Endothelial cell of umbilical vein (primary cell): ENCODE measurements at regions not wholly inside any gene's neighbourhood (a gene's known extent, or its start where the extent isn't known, plus 50 kb on each side); places are given as distances from the start of the nearest gene placed in this dataset.

Source experiments
- BruUV-seq: library from RNA; stranded (reverse); fragments of 400-500 nt; replicated peaks from 2 replicates; lab custom pipeline; 2021; lab: Mats Ljungman, UMichigan
- CTCF ChIA-PET: fragments of 300-600, 350-600 bp; sonication (Branson Sonifier 250); formaldehyde crosslinking; loops from one replicate; lab custom pipeline; 2021; ENCODE audit warnings: antibody characterized with exemption, inconsistent platforms; lab: Charles Lee
- POLR2A ChIA-PET: fragments of 300-600, 350-600 bp; sonication (Branson Sonifier 250); formaldehyde crosslinking; loops from one replicate; lab custom pipeline; 2021; ENCODE audit warnings: antibody characterized with exemption, inconsistent platforms; lab: Charles Lee
- DNase-seq: peaks from one replicate; pipeline ENCODE4 v3.0.0-alpha.2; 2011; ENCODE audit warnings: low read depth, low spot score
- FAIRE-seq: peaks from 2 replicates; lab custom pipeline; 2011; peaks lifted over from hg19 to GRCh38; lab: Jason Lieb, UNC
- H2AFZ ChIP-seq: 2 replicates; pipeline ENCODE4 v1.6.0; 2012; ENCODE audit warnings: low read depth, low read length, control low read depth, inconsistent platforms
- H3K27ac ChIP-seq: 2 replicates; pipeline ENCODE4 v1.5.1; 2011; ENCODE audit warnings: low read depth, mild to moderate bottlenecking, control low read depth, low read length, moderate library complexity; ENCODE audit not compliant: insufficient read depth
- H3K27me3 ChIP-seq, 2 experiments: 2 replicates each; pipeline versions ENCODE4 v1.6.0 to v1.6.1; 2011; ENCODE audit warnings: low read length in 2 of 2, mixed read lengths in 1 of 2; ENCODE audit not compliant: control insufficient read depth in 2 of 2, insufficient read depth in 2 of 2
- H3K36me3 ChIP-seq, 2 experiments: 2 replicates in 1 of 2; 3 replicates in 1 of 2; pipeline ENCODE4 v1.5.1; 2011; ENCODE audit warnings: low read length in 2 of 2, mild to moderate bottlenecking in 1 of 2, moderate library complexity in 1 of 2; ENCODE audit not compliant: control insufficient read depth in 2 of 2, insufficient read depth in 2 of 2; ENCODE audit errors: extremely low read depth in 1 of 2
- H3K4me1 ChIP-seq: 3 replicates; pipeline ENCODE4 v1.5.1; 2011; ENCODE audit warnings: mild to moderate bottlenecking, low read length; ENCODE audit not compliant: control insufficient read depth, insufficient read depth; ENCODE audit errors: extremely low read depth
- H3K4me2 ChIP-seq: 2 replicates; pipeline ENCODE4 v1.6.1; 2011; ENCODE audit warnings: low read length, control low read depth, mixed read lengths; ENCODE audit not compliant: insufficient read depth
- H3K4me3 ChIP-seq, 3 experiments: fragments of 200-600 bp in 1 of 3; sonication (generic), shearing (Covaris generic) in 1 of 3; replicated peaks in 1 of 3; 2 replicates each; pipeline ENCODE4 v1.5.1; 2011 to 2016; ENCODE audit warnings: control low read depth in 3 of 3, low read length in 3 of 3, mild to moderate bottlenecking in 2 of 3, inconsistent platforms in 1 of 3, low read depth in 1 of 3, moderate library complexity in 1 of 3; ENCODE audit not compliant: insufficient read depth in 1 of 3
- H3K79me2 ChIP-seq: 2 replicates; pipeline ENCODE4 v1.6.0; 2012; ENCODE audit warnings: low read length, inconsistent platforms; ENCODE audit not compliant: control insufficient read depth, insufficient read depth
- H3K9ac ChIP-seq: replicated peaks from 2 replicates; pipeline ENCODE3; 2011; ENCODE audit warnings: low read length, control low read depth; ENCODE audit not compliant: insufficient read depth; ENCODE audit errors: extremely low read depth
- H3K9me1 ChIP-seq: replicated peaks from 3 replicates; pipeline ENCODE4 v1.6.0; 2011; ENCODE audit warnings: mild to moderate bottlenecking, low read length; ENCODE audit not compliant: control insufficient read depth, insufficient read depth; ENCODE audit errors: extremely low read depth
- H3K9me3 ChIP-seq: replicated peaks from 2 replicates; pipeline ENCODE4 v1.5.1; 2012; ENCODE audit warnings: low read length, inconsistent platforms; ENCODE audit not compliant: control insufficient read depth, insufficient read depth
- H4K20me1 ChIP-seq: replicated peaks from 2 replicates; pipeline ENCODE3; 2011; ENCODE audit warnings: mild to moderate bottlenecking, low read length; ENCODE audit not compliant: control insufficient read depth, insufficient read depth; ENCODE audit errors: extremely low read depth
- FOS ChIP-seq: IDR thresholded peaks from 2 replicates; pipeline ENCODE4 v1.6.1; 2011; ENCODE audit warnings: mild to moderate bottlenecking, low read length, moderate library complexity, borderline replicate concordance; ENCODE audit not compliant: insufficient read depth
- GATA2 ChIP-seq: IDR thresholded peaks from 2 replicates; pipeline ENCODE4 v1.7.0; 2011; ENCODE audit warnings: low read depth, mild to moderate bottlenecking, moderate library complexity, mixed read lengths, low read length; ENCODE audit not compliant: insufficient read length, insufficient read depth
- JUN ChIP-seq: IDR thresholded peaks from 2 replicates; pipeline ENCODE4 v1.6.1; 2011; ENCODE audit warnings: borderline replicate concordance, low read depth; ENCODE audit not compliant: insufficient read length, insufficient read depth
- MAX ChIP-seq: IDR thresholded peaks from 2 replicates; pipeline ENCODE4 v1.6.1; 2011; ENCODE audit not compliant: insufficient read depth, insufficient read length
- MYC ChIP-seq: IDR thresholded peaks from one replicate; pipeline ENCODE4 v1.6.1; 2011; ENCODE audit warnings: mild to moderate bottlenecking, low read depth, low read length
- POLR2A ChIP-seq: IDR thresholded peaks from 2 replicates; pipeline ENCODE4 v1.6.1; 2012; ENCODE audit warnings: low read depth, mild to moderate bottlenecking, control low read depth, low read length
- POLR2AphosphoS5 ChIP-seq: IDR thresholded peaks from 2 replicates; pipeline ENCODE4 v1.6.1; 2012; ENCODE audit warnings: low read depth, mild to moderate bottlenecking, control low read depth, low read length, moderate library complexity; ENCODE audit not compliant: insufficient read depth
- dilution Hi-C: fragments of 300-500 bp; cut with MboI; formaldehyde crosslinking; loops from one replicate; pipeline ENCODE4 v1.15.0; 2019; ENCODE audit warnings: low sequenced_read_pairs; ENCODE audit not compliant: extremely low pct_ligation_motif_present
- intact Hi-C: fragments of 100-400 bp; cut with micrococcal nuclease; formaldehyde crosslinking; loops from one replicate; pipeline ENCODE4 v1.10.0; 2022

DNA sequence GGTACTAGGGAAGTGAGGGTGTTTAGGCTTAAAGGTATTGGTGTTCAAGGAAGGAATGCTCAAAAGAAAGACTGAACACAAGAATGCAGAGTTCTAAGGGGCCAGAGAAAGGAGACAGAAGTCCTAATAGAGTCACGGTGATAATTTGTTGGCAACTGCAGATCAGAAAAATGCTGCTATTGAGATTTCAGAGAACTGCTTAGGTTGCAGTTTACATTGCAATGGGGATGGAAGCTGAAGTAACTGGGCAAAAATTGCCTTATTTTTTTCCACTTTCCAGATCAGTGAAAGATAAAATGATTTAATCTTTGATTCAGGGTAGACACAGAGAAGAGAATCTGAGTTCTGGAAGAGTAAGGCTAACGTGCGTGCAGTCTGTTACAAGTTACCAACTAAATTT is 199.8 kb downstream of the SQOR start:
- dilution Hi-C loops = no loop called here
- no peak for DNase-seq
- H3K4me1 ChIP-seq = peaks cover 2% of the 10 kb centered on the region
- H3K27me3 ChIP-seq = no peaks in the 10 kb centered on the region
- FAIRE-seq = no peak
- no peak overlapping the region for H3K4me2 ChIP-seq
- no peak overlapping the region for H3K9ac ChIP-seq
- no peaks in the 10 kb centered on the region for H3K9me1 ChIP-seq
- TF ChIP-seq GATA2 (no peak), FOS (no peak), POLR2A (no peak), POLR2AphosphoS5 (no peak), MAX (no peak), MYC (no peak), JUN (no peak)
- no TSS peak for BruUV-seq
- no peaks in the 10 kb centered on the region for H4K20me1 ChIP-seq
- no peak overlapping the region for H3K27ac ChIP-seq
- H3K79me2 ChIP-seq = no peaks in the 10 kb centered on the region
- H3K4me3 ChIP-seq = no peak overlapping the region
- CTCF ChIA-PET = no interaction called here
- POLR2A ChIA-PET = no interaction called here
- no peak overlapping the region for H2AFZ ChIP-seq
- H3K9me3 ChIP-seq = no peaks in the 10 kb centered on the region
- intact Hi-C loops = no loop called here
- H3K36me3 ChIP-seq = no peaks in the 10 kb centered on the region

DNA sequence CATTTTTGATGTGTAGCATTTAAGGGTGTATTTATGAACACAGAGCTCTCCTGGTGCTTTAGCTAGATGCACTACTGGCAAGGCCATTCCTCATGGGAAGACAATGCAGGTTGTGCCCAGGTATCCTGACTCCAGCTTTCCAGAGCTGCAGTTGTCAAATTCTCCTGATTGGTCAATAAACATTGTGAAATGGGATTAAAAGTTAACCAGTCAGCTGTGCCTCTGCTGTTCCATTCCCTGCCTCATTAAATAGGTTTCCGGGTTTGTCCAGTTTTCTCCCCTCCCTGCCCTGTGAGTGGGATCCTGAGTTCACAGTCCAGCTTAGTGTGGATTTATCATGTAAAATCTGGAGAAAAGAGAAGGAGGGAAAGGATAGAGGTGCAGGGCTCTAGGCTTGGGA is 207.3 kb downstream of the SQOR start:
- POLR2A ChIA-PET = no interaction called here
- no peak overlapping the region for H3K4me3 ChIP-seq
- CTCF ChIA-PET = interaction anchor here (1.5 kb wide), 1 partner anchor 47 kb away, joined by 4 read pairs; no protein-coding TSS in a partner anchor
- H3K27me3 ChIP-seq = no peaks in the 10 kb centered on the region
- no peak overlapping the region for H3K27ac ChIP-seq
- no peaks in the 10 kb centered on the region for H4K20me1 ChIP-seq
- H2AFZ ChIP-seq = no peak overlapping the region
- no peak overlapping the region for H3K4me2 ChIP-seq
- no TSS peak for BruUV-seq
- no peak for DNase-seq
- TF ChIP-seq POLR2A = no peak
- no peaks in the 10 kb centered on the region for H3K9me3 ChIP-seq
- H3K4me1 ChIP-seq = peaks cover 2% of the 10 kb centered on the region
- H3K79me2 ChIP-seq = no peaks in the 10 kb centered on the region
- dilution Hi-C loops (no loop called here), intact Hi-C loops (no loop called here)
- no peaks in the 10 kb centered on the region for H3K9me1 ChIP-seq
- no peak for FAIRE-seq
- no peaks in the 10 kb centered on the region for H3K36me3 ChIP-seq
- no peak overlapping the region for H3K9ac ChIP-seq
